ENCODE measurements at regions not wholly inside any gene's neighbourhood (a gene's known extent, or its start where the extent isn't known, plus 50 kb on each side); places are given as distances from the start of the nearest gene placed in this dataset.

DNA sequence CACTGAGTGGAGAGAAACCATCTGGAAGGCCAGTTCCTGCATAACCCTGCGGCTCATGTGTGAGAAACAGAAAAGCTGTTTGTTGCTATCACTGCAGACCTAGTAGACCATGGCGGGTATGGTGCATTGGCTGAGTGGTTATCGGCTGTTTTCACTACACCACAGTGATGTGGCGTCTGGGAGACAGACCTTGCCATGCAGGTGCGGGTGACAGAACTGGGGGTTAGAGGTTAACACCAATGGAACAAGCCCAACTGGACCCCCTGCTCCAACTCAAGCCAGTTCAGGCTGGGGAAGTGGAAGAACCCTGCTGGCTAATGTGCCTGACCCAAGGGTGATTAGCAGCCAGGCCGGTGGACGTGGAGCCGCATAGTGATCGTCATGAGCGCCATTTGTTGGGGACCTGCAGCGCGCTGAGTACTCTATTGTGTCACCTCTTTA, 91.9 kb downstream of the IRF8 start:
- no peak for DNase-seq (ENCODE audit: low spot score)

DNA sequence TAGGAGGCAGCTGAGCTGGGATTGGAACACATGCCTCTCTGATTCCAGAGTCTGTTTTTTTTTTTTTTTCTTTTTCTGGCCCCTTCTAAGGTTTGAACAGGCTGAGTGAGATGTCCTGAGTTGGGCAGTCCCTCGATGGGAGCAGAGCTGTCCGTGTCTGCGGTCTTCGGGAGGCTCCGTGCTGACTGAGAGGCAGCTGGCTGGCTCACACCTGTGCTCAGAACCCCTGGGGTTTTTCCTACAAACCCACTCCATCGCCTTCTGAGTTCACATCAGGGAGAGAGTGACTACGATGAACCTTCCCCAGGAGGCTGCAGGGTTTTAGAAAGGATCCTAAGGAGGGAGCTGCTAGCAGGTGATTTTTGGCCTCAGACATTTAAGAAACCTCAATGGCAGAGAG, 92.5 kb downstream of the IRF8 start:
- no peak for DNase-seq (ENCODE audit: low spot score)

DNA sequence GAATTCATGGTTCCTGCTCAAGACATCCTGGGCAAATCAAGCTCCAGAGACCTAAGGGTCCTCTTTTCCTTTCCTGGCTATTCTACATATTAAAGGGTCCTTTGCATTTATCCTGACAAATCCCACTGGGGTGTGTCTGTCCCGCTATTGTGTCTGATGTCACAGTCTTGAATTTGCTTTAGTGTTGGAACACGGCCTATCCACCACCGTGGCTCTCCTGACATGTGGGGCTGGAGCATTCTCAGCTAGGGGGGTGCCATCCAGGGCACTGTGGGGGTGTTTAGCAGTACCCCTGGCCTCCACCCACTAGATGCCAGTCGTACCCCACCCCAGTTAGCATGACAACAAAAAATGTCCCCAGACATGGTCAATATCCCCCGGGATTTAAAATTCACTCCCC, 92.9 kb downstream of the IRF8 start:
- no peak for DNase-seq (ENCODE audit: low spot score)

DNA sequence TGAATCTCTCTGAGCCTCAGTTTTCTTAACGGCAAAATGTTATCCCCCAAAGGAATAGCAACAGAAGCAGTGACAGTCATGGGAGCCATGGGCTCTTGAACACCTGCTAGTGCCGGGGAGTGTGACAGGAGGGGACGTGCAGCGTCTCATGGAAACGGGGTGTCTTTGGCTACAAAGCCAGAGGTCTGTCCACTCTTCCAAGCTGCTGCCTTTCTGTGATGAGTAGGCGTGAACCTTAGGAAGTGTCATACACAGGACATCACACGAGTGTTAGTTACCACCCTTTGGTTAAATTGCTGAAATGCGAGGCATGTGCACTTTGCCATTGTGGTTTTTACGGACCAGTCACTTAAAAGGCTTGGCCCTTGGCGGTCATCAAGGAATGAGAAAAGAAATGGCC, 93.4 kb downstream of the IRF8 start:
- no peak for DNase-seq (ENCODE audit: low spot score)

DNA sequence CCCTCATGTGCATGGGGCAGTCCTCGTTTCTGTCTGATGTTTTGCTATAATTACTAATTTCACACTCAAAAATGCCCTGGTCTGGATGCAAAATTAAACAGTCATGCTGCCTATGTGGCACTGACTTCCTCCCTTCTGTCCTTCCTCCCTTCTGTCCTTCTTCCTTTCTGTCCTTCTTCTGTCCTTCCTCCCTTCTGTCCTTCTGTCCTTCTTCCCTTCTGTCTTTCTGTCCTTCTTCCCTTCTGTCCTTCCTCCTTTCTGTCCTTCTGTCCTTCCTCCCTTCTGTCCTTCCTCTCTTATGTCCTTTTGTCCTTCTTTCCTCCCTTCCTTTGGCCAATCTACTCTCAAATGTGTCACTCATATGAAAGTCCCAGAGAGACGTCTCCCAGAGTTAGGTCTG, 93.8 kb downstream of the IRF8 start:
- no peak for DNase-seq (ENCODE audit: low spot score)

DNA sequence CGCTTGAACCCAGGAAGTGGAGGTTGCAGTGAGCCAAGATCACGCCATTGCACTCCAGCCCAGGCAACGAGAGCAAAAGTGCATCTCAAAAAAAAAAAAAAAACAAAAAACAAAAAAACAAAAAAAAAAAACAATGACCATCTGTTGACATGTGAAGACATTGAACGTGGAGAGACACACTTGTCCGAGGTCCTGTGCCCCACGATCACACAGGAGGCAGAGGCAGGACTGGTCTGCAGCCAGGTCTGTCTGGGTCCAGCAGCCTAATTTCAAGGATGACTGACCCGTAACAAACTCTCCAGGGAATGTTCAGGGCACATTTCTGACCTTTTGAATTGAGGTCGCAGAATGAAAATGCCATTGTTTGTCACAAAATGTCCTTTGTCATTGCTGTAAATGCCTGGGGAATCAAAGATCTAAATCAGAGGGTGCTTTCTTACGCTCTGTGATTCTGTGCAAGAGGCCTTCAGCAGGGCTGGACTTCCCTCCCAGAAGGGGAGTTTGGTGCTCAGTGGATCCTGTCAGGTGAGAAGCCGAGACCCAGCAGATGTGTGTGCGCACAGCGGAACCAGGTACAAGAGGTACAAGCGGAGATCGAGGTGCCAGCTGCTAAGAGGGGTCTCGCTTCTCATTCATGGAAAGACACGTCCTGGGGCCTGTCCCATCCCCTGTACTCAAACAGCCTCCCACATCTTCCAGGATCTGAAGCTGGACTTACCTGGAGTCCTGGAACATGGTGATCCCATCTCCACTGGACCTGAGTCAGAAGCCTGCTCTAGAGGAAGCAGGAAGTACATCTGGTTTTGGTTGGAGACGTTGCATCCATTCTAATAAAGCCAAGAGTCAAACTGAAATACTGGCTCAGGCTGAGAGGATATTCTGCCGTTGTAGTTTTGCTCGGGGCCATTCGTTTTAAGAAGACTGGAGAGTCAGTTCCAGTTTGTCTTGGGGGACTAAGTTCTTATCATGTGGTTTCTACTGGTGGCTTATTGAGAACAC, 95.8 kb downstream of the IRF8 start:
- no peak for DNase-seq (ENCODE audit: low spot score)

DNA sequence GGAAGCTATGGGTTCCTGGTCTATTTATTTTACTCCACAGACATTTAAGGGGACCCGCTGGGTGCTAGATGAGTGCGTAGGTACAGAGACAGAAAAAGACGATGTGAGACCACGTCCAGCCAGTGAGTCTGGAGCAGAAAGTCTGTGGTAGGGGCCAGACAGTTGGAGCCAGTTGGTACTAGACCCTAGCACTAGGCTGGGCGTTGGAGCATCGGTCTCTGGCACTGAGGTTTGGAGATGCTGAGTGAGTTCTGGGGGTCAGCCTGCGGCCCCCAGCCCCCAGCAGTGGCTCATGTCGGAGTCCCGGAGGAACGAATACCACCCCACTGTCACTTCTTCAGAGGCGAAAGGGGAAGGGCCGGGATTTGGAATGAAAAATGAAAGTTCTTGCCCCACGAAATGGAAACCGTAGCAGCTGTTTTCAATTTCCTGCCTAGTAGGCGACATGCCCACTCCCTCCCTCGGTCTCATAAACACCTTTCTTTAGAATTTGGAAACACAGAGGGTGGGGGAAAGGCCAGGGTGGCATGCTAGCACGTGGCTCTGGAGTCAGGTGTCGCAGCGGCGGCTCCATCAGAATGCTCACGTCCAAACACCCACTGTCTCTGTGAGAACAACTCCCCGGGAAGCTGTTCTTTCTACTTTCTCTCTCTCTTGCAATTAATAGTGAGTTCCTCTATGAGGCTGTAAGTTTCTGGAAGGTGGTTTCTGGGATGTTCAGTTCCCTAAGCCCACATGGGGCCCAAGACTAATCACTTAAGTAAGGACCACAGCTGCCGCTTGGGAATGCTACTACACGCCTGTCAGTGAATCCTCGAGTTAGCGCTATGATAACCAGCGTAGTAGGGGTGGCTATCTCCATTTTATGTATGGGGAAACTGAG, 96.8 kb downstream of the IRF8 start:
- DNase-seq (ENCODE audit: low spot score), result no peak

DNA sequence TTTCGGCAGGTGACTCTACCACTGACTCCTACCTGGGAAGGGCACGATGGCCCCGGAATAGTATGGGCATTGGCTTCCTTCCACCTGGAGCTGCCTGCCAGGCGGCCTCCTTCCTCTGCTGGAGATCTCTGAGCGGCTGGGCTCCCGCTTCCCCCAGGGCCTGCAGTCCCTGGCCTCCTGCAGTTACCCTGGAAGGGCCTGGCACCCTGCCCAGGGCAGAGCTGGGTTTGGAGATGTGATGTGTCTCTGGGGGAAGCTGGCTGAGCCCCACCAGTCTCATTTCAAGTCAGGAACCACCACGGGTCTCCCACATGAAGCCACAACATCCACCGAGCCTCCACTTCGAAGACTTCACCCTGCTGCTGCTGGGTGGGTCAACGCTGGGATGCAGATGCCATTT, 97.9 kb downstream of the IRF8 start:
- DNase-seq (ENCODE audit: low spot score), result no peak

DNA sequence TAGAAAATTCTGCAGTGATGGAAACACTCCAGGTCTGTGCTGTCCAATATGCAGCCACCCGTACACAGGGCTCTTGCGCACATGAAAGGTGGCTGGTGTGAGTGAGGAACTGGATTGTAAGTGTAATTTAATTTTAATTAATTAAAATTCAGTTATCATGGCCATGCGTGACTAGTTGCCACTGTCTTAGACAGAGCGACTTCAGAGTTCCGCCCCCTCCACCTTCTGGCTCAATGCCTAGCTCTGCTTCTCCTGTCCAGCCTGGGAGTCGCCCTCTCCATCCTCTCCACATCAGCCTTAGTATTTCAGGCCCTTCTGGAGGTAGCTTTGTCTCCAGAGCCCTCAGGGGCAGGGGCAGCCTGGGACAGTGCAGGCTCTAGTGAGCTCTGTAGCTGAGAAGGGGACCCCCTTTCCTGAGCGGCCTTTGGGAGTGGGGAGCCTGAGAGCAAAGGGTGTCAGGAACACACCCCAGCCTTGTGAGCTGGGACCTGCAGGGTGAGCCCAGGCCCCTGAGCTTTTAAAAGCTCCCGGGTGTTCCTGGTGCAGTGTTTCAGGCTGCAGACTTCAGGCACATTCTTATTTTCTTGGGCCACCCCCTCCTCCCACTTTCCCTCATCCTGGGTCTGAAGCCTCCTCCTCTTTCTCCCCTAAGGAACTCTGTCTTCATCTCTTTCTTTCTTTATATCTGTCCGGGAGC, 99.4 kb downstream of the IRF8 start:
- DNase-seq (ENCODE audit: low spot score), result no peak

DNA sequence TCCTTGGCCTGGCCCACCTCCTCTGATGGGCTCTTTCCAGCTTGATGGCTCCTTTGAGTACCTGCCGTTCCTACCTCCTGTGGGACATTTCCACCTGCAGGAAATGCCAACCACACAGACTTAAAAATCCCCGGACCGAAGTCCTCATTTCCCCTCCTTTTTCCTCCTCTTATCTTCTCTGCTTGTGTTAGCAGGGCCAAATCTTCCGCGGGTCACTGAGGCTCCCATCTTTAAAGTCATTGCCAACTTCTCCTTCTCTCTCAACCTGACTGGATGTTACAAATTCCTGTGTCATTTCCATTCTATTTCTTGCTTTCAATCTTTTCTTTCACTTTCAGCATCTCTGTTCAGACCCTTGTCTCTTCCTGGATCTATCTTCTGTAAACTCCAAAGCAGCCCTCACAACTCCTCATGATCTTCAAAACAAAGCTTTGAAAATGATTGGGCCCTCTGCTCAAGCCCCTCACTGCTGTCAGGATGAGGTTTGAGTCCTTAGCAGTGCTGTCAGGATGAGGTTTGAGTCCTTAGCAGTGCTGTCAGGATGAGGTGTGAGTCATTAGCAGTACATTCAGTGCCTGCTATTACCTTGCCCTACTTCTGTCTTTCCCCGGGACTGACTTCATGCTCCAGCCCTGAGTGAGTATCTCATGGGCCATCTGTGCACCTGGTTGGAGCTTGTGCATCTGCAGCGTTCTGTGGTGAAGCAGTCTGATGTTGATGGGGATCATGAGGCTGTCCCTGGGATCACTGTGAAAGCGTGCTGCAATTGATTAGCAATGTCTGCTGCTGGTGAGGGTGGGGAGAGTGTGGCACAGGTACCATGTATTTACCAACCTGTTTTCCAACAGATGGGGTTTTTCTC, 100.1 kb downstream of the IRF8 start:
- no peak for DNase-seq (ENCODE audit: low spot score)

DNA sequence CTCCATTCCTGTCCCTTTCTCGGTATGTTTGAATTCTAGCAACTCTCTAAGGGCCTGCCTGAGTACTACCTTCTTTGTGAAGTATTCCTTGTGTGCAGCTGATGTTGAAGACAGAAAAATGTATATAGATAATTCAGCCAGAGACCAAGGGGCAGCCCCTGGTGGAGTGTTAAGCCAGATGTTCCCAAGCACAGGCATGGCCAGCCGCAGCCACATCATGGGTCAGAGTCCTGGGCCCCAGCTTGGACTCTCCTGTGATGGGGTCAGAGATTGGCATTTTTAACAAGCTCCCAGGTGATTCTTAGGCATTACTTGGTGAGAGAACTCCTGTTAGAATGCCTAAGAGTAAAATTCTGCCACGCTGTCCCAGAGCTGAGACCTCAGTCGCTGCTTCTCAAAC, 100.8 kb downstream of the IRF8 start:
- DNase-seq (ENCODE audit: low spot score), result no peak

DNA sequence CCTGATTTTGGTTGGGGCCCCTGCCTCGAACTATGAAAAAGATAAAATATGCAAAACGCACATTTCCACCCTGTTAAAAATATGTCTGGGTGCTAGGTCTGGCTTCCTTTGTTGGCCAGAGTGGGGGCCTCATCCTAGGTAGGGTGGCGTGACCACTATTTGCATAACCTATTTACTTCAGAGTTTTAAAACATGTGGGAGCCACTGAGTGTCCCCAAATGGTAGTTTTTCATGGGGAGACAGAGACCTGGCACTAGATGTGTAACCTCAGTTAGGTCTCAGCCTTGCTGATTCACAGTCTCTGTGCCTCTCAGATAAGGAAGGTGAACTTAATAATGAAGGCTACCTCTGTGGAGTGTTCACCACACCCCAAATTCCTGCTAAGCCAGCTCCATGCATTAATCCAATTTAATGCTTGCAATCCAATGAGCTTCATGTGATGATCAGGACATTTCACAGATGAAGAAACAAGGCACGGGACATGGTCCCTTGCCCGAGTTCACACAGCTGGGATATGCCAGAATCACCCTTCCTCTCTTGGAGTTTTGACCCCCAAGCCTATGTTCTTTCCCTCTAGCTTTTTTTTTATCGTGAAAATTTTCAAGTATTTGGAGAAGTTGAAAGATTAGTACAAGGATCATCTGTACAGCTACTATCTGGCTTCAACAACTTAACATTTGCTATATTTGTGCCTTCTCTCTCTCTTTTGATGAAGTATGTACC, 103.4 kb downstream of the IRF8 start:
- no peak for DNase-seq (ENCODE audit: low spot score)

DNA sequence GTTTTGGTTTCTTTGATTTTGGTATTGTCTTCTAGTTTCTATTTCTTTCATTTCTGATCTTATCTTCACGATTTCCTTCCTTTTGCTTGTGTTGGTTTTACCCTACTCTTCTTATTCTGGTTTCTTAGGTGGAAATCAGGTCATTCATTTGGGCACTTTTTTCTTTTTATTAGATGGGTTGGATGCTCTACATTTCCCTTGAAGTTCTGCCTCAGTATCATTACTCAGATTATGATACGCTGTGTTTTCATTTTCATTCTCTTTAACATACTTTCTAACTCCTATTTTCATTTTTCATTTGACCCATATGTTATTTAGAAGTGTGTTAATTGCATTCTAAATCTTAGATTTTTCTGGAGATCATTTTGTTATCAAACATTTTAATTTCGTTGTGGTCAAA, 108.6 kb downstream of the IRF8 start:
- no peak for DNase-seq (ENCODE audit: low spot score)

DNA sequence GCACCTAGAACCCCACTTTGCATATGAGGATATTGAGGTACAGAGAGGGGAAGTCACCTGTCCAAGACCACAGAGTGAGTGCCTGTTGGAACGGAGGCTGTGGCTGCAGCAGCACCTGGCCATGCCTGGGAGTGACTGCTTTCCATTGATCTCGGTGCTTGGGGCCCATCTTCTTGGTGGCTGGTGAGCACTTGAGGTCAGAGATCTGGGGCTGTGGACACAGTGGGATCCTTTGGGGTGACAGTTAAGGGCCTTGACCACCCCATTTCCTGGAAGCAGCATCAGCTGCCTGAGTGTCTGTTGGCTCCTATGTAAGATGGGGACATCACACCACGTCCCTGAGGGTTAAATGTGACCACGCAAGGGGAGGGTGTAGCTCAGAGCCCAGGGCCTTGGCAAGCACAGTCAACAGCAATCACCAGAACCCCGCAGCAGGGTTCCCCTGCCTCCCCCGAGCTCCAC, 111.7 kb downstream of the IRF8 start:
- DNase-seq (ENCODE audit: low spot score), result no peak

DNA sequence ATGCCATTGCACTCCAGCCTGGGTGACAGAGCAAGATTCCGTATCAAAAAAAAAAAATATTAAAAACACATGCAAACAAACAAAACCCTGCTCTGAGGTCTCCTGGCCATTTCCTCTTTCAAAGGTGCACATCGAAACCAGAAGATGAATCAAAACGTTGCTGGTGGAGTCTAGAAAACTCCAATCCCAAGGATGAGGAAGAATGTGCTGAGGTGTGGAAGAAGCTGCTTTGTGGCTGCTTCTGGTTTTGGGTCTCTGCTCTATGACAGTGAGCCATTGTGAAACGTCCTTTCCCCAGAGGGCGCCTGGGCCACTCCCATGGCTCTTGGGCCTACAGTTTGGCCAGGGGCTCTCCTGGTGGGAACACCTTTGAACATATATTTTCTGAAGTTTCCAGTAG, 112.6 kb downstream of the IRF8 start:
- DNase-seq (ENCODE audit: low spot score), result no peak

DNA sequence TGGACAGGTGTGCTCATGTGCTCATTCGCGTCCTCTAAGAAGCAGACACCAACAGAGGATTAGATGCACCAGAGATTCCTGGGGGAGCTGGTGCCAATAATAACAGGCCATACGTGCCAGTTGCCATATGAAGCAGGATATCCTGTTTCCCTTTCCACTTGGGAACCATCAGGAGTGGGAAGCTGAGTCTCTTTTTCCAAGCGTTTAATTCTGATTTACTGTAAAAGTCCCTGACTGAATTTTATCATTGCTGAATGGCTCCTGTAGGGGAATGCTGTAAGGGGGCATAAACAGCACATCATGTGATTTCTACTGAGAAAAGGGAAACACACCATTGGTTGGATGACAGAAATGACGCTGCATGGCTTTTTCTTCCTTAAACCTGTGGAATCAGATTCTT, 113.3 kb downstream of the IRF8 start:
- no peak for DNase-seq (ENCODE audit: low spot score)

DNA sequence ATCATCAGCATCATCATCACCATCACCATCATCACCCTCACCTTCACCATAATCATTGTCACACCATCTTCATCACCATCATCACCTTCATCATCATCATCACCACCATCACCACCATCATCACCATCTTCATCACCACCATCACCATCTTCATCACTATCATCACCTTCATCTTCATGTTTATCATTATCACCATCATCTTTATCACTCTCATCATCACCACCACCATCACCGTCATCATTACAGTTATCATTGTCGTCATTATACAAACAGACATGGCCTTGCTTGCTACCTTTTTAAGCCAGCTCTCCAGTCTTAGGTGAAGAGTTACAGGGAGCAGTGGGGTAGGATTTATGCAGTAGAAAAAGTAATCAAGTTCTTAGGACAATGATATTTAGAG, 114.9 kb downstream of the IRF8 start:
- no peak for DNase-seq (ENCODE audit: low spot score)

DNA sequence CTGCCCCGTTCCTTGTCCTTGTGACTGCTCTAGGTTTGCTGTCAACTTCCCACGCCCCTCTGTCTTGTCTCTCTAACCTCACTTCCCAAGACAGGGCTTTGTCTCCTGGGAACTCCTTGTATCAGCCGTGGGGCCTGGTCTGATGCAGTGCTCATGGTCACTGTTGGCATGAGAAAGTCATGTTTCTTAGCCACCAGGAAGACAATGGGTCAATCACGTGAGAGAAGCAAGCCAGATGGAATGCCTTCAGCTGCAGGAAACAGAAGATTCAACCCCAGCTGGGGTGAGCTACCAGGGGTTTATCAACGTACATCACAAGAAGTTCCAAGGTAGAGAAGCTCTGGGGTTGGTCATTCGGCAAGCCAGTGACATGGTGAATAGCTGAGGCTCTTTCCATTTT, 116.6 kb downstream of the IRF8 start:
- DNase-seq (ENCODE audit: low spot score), result no peak

DNA sequence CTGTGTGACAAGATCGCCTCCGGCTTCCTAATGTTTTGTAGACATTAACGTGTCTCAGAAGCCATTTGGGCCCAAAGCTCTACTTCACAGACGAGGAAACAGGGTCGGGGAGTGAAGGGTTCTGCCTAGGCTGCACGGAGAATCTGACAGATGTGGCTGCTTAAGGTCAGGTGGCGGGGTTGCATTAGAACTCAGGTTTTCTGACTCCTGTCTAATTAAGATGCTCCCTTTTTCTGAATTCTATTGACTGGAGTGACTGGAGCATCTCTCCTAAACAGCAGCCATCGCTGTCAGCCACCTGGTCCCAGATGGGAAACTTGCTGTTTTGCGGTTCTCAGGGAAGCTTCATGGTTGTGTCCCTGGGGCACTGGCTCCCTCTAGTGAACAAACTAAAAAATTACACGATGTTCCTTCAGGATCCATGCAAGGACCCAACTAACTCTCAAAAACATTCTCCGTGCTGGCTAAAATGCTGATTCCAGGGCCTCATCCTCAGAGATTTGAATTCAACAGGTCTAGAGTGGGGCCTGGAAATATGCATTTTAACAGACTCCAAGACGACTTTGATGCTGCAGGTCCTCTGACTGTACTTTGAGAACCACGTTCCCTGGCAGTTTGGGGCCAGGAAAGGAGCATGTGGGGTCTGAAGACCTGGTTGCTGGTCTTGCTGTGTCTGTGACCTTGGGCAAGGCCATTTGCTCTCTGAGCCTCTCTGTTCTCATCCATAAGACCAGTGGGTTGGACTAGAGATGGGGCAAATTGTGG, 117.4 kb downstream of the IRF8 start:
- peak; percentile 80 for DNase-seq (ENCODE audit: low spot score)

DNA sequence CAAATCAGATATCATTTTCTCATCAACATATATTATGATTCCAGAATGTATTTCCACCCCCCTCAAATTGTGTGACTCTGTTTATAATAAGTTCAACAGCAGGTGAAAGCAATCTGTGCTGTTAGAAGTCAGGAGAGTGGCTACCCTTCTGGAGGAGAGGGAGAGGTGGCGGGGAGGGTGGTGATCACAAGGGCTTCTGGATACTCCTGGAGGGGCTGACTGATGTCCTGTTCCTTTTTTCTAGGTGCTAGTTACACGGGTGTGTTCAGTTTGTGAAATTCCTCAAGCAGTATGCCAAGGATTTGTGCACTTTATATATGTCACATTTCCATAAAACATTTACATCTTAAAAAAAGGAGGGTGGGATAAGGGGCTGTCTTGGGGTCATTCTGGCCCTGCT, 119.1 kb downstream of the IRF8 start:
- no peak for DNase-seq (ENCODE audit: low spot score)

Data from HuH-7.5 (cell line).